NOMO-1 treated with DMSO at 0.1 percent for 48 hours (cell line): ENCODE measurements at regions not wholly inside any gene's neighbourhood (a gene's known extent, or its start where the extent isn't known, plus 50 kb on each side); places are given as distances from the start of the nearest gene placed in this dataset.

ENCODE experiments used
- DNase-seq: peaks from one replicate; lab custom pipeline; 2025; ENCODE audit not compliant: unreplicated experiment; lab: John Stamatoyannopoulos, UW

DNA sequence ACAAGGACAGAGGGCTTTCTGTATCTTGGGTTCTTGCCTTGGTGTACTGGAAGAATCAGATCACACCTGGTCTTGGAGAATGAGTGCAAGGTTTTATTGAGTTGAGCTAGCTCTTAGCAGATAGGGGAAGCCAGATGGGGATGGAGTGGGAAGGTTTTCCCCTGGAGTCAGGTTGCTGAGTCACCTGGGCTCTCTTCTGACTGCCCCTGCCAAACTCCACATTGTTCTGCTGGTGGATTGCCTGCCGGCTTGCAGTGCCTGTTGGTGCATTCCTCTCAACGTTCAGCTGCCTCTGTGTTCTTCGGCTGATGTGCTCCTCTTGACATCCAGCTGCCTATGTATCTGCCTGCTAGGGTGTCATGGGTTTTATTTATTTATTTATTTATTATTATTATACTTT is 1431.1 kb downstream of the CDH8 start:
- DNase-seq = no peak

DNA sequence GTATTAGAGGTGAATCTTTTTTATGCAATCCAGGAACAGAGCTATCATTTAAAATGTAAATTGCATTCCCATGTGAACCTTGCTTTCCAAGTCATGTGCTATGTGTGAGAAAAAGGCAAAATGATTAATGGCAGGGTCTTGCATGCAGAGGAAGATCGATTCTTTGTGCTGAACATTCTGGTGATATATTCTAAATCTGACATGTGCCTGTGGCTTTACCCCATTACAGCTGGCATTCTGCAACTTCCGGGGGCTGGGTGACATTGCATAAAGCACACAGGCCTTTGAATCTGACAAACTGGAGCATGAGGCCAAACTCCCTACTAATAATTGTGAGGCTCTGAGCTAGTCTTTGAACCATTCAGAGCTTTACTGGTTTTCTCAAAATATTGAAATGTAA is 1449.7 kb downstream of the CDH8 start:
- no peak for DNase-seq

DNA sequence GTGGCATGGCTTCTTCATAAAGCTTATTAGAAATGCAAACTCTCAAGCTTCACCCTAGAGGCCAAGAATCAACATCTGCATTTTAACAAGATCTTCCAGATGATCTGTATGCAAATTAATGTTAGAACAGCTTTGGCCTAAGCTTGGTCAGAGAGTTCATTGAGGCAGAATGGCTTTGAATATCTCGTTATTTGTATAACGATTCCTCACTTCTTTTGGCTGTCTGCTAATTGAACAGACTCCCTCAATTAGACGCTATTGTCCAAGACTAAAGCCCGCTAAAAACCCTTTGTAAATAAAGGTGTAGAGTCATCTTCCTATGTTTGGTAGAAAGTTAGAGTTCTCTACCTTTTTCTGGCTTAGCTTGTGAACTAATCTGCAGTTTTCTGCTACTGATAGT is 1453.7 kb downstream of the CDH8 start:
- no peak for DNase-seq

DNA sequence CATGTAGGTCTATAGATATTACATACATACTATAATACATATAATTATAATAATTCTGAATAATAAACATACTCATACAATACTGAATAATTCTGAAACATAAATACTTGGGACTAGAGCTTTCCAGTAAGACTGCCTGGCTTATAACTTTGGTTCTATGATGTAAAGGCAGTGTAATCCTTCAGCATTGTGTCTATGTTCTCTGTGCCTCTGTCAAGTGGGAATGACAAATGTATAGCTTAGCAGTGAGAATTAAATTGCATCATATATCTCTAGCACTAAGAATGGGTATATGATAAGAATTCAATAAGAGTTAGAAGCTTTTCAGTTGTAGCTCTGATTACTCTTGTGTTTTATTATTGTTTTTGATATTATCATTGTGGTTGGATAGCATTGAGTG is 1469.3 kb downstream of the CDH8 start:
- no peak for DNase-seq

DNA sequence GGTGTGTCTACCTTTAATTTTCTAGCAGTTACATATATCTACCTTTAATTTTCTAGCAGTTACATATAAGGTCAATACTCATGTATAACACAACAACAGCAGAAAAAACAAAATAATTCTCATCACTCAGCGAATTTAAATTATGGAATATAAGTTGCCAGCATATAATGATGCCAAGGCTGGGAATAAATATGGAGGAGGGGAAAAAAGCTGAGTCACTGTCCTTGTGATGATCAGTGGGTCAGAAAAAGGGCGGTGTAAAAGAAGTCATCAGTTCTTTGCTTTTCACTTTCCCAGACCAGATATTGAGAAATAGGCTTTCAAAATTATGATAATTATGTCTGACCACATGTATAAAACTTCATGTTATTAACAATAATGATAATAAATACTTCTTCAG is 1471.7 kb downstream of the CDH8 start:
- no peak for DNase-seq

DNA sequence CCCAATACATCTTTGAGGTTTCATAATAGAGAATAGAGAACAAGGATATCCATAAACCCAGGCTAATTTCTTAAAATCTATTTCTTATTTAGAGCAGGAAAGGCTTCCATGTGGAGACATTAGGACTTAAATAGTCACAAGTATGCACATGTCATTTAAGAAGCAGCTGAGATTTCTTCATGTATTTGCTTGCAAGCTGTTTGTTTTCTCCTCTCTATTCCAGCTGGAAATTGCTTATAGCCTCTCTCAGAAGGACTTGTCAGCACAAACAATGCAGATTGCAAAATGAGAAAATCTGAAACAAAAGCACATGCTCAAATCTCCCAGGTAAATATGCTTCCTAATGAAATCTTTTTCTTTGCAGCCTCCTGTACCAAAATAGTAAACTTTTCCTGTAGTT is 1473.1 kb downstream of the CDH8 start:
- DNase-seq = no peak

DNA sequence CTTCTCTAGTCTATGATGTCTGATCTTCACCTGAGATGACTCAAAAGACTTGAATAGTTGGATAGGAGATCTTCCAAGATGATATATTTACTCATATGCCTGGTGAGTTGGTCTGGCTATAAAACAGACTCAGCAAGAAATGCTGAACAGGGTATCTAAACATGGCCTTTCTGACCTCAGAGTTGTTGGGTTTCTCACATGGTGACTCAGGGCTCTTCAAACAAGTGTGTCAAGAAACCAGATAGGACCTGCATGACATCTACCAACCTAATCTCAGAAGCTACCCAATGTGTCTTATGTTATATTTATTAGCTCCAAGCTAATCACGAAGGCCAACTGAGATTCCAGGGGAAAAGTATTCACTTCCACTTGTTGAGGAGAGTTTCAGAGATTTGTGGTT is 1477.3 kb downstream of the CDH8 start:
- DNase-seq = no peak

DNA sequence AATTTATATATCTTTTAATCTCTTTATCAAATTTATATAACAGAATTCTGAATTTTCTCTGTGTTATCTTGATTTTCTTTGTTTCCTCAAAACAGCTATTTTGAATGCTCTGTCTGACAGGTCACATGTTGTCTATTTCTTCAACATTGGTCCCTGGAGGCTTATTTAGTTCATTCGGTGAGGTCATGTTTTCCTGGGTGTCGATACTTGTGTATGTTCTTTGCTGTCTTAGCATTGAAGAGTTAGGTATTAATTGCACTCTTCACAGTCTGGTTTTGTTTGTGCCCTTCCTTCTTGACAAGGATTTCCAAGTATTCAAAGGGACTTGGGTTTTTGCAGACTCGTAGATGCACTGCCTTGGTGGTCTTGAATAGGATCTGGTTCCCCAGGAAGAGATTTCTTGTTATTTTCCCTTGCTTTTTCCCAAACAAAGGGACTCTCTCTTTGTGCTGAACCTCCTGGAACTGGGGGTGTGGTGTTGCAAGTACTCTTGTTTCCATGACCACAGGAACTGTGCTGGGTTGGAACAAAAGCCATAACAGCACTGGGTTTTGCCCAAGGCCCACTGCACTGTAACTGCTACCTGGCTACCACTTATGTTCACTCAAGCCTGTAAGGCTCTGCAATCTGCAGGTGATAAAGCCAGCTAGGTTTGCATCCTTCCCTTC is 1483.0 kb downstream of the CDH8 start:
- no peak for DNase-seq

DNA sequence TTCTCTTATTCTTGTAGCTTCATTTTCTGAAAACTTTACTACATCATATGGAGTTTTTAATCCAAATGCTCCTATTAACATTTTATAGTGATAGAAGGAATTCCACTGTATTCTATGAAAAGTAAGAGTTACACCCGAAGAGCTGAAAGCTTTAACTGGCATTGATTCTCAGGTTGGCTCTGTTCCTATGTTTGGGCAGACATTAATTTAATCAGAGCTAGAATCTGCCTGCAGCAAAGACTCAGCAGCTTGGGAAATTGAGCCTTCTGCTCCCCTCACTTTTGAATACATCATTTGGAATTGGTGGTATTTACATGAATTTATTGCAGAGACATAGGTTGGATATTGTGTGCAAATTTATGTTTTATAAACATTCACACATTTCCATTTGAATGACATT is 1494.7 kb downstream of the CDH8 start:
- no peak for DNase-seq

DNA sequence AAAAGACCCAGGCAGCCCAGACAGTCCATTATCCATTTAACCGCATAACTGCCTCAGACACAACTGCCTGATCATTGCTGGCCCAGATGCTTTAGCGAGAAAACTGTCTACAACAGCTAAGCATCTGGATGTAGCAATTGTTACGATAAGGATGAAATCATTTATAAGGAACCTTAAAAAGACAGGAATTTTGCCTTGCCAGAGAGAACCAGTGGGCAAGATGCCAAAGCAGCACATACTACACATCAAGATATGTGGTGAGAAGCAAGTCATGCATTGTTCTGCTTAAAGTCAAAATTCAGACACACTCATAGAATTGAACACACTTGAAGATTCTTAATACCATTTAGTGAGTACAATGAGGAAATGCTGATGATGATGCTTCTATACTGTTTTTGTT is 1525.3 kb downstream of the CDH8 start:
- no peak for DNase-seq

DNA sequence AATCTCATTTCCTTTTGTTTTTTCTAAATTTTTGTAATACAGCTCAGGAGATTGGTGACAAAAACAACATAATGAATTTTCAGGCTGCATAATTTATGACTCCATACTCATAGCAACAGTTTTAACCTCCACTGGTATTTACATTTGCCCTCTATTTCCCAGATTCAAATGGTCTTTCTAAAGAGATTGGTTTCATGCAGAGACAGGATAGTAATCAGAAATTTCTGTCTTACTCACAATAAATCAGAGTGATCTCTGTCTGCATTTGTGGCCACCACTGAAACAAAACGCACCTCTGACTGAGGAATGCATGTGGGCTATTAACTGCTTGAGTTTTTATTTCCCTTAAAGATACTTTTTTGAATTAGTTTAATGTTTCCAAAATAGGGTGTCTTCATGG is 1526.0 kb downstream of the CDH8 start:
- no peak for DNase-seq

DNA sequence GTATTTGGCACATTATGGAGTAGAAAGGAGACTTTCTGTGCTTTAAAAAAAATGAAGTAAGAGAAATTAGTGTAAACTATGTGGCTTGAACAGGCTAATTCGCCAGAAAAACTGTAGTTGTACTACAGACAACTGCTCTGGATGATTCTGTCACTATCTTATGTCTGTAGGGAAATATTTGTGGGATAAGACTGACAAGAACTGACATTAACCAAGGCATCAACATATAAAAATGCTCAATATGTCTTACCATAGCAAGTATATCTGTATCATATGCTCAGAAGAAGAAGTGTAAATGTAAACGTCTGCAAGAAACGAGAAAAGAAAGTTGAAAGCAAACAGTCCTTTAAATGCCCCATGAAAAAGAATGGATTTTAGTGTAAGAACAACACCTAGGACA is 1545.0 kb downstream of the CDH8 start:
- DNase-seq = no peak

DNA sequence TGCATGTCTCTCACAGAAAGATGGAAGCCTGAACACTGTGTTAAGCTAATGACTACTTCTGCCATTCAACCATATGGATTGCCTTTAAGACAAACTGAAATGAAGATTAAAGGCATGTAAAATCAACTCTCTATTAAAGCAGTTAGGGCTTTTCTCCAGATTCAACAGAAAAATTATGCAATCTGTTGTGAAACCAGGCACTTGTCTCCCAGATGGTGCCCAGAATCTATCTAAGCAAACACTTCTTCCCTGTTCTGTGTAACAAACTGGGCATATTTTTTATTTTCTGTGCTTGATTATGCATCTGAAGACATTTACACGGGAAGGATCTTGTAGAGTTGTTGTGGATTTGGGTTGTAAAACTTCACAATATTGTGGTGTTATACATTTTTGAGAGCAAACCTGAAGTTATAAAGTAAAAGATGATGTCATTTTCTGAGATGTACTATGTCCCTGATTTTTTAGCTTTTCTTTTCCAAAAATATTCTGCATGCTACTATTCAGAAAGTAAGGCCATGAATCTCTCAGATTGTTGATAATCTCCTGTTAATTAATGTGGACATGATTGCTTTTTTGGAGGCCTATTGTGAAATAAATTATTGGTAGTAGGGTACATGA is 1550.3 kb downstream of the CDH8 start:
- DNase-seq = no peak

DNA sequence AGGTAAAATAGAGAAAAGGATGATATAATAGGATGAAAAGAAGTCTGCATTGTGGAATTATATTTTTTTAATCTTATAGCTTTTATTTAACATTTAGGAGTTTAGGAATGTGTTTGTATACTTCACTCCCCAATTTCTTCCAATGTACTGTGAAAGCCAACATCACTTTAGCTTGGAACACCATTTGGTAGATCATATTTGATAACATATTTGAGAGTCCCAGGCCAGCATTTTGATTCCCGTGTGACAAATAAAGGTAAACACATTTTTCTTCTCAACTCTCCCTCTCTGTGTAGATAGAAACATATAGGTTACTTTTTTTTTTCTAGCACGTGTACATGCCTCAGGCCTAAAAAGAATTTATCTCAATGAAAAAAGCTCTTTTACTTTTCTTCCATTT is 1551.3 kb downstream of the CDH8 start:
- DNase-seq = no peak

DNA sequence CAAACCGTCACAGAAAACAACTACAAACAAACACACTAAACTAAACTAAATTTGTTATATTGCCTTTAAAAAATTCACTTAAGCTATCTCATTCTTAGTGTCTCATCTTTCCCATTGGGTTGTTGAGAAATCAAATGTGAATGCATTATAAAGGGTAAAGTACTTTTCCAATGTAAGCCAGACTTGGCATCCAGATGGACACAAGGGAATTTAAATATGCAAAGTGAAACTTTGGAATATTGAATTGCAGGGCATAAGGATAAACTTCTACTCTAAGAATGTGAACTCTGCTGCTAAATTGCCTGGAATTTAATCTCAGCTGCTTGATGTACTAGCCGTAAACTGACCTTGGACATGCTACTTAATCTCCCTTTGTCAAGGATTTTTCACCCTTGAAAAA is 1554.6 kb downstream of the CDH8 start:
- DNase-seq = no peak

DNA sequence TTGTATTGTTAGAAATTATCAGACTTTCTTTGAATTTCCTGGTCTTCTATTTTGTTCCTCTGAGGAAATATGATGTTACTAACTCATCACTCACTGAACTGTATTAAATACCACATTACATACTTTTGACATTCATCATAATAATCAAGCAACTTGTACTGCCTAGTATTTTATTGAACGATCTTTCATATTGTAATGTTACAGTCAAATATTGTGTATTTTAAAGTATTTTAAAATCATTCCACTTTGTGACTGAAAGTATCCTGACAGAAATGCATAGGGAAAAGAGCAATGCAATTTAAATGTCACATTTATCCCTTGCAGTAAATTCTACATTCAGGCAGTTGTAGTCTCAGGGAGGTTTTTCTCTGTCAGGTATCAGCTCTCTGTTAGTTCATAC is 1557.4 kb downstream of the CDH8 start:
- no peak for DNase-seq

DNA sequence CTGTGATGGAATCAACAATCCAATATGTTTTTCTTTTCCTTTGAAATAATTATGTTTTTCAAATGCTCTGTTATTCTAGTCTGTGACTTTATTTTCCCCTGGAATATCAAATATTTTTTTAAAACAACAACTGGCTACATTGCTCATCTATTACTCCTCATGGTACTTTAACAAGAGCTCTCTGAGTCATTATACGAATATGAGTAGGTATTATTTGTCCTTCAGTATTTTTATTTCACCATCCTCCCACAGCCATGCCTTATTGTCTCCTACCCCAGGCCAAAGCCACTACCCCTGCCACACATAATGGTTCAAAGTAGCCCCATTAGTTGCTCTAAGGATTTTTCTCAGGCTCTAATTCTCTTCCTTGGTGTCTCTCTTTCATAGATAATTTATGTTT is 1572.3 kb downstream of the CDH8 start:
- no peak for DNase-seq

DNA sequence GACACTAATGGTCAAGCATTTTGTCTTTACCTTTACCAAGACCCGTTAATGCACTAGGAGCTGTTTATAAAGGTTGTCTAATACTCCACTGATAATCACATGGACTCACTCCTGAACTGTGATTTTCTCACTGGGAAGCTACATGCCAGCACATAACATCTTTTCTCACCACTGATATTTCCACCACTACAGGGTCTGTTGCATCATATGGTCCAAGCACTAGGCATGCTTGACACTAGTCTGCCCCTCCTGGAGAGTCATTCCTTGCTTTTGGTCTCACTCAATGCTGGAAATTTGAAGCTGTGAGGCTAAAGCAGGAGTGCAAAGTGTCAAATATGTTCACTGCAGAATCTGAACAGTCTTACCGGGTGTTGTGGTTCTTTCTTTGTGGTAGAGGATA is 1576.8 kb downstream of the CDH8 start:
- DNase-seq = no peak

DNA sequence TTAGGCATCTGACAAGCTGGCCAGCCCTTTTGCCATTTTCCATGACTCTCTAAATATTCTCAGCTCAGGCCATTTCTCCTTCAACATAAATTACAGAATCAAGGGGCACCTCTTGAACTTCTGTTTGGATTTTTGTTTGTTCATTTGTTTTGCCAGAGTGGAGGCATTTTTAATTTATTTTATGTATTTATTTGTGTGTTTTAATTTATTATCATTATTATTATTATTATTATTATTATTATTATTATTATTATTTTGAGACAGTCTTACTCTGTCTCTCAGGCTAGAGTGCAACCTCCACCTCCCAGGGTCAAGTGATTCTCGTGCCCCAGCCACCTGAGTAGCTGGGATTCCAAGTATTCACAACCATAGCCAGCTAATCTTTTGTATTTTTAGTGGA is 1578.0 kb downstream of the CDH8 start:
- no peak for DNase-seq

DNA sequence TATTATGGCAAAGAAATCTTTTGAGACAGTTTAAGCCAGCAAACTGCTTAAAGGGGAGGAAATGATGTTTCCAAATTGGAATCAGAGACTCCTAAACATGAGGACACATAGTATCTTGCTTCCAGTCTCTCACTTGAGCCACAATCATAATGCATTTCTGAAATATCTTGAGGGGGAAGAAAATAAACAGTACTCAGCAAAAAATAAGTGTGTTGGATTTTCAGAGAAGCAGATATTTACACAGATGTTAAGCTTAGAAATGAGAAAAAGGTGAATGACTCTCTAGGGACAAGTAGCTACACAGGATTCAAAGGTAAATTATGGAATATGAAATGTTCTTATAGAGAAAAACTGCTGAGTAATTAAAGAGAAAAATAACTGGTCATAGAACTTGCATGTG is 1583.6 kb downstream of the CDH8 start:
- no peak for DNase-seq

DNA sequence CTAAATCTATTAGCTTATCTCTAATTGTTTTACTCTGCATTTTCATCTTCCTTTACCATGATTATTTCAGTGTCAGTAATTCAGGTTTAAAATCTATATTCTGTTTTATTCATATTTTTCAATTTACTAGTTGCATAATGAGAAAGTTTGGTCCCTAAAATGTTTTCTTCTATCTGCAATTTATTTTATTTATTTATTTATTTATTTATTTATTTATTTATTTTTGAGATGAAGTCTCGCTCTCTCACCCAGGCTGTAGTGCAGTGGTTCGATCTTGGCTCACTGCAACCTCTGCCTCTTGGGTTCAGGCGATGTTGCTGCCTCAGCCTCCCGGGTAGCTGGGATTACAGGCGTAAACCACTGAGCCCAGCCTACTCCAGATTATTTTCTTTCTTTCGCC is 1597.3 kb downstream of the CDH8 start:
- no peak for DNase-seq

DNA sequence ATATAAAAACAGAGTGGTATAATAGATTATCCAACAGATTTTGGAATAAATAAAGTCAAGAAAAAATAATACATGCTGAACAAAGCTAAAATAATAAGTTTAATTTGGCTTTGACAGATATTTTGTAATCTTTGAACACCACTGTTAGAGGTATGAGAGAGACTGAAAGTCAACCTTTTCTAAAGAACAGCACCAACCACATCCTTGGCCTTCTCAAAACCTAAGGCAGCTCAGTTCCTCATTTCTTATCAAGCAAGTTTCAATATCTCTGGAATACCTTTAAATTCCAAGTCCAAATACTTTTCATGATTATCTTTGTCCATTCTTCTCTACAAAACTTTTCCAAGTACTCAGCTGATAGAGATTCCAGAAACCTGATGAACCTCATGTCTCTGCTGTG is 1603.8 kb downstream of the CDH8 start:
- no peak for DNase-seq

DNA sequence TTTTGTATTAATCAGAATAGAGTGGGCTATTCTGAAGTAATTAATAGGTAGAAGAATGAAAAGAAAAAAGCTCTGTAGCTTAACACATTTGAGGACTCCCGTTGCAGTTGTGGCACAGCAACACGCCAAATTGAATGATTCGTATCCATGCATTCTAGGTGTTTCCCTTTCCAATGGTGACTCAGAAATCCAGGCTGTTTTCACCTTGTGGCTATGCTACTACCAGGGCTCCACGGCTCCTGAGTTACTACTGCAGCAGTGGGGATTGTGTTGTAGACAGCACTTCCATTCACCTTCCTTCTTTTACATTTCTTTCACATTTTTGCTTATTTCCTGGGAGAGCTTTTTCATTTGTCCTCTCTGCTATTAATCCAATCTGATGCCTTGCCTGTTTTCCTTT is 1616.4 kb downstream of the CDH8 start:
- no peak for DNase-seq
